Activated naive CD4-positive, alpha-beta T cell treated with anti-CD3 and anti-CD28 coated beads for 36 hours (primary cell): ENCODE measurements at regions not wholly inside any gene's neighbourhood (a gene's known extent, or its start where the extent isn't known, plus 50 kb on each side); places are given as distances from the start of the nearest gene placed in this dataset.

Experiments used
- CTCF ChIA-PET: fragments of 350-600 bp; sonication (Branson Sonifier 250); formaldehyde crosslinking; loops from one replicate; lab custom pipeline; 2021; ENCODE audit warnings: antibody characterized with exemption; lab: Charles Lee
- DNase-seq: peaks from one replicate; pipeline ENCODE4 v3.0.0-alpha.2; 2020
- H3K27ac Mint-ChIP-seq: one replicate; pipeline ENCODE4 v1.8.0; 2021; ENCODE audit warnings: mild to moderate bottlenecking, mixed read lengths
- H3K27me3 Mint-ChIP-seq: one replicate; pipeline ENCODE4 v1.8.0; 2021; ENCODE audit warnings: low read depth, mixed read lengths
- H3K36me3 Mint-ChIP-seq: one replicate; pipeline ENCODE4 v1.8.0; 2021; ENCODE audit warnings: low read depth, mixed read lengths
- H3K4me1 Mint-ChIP-seq: one replicate; pipeline ENCODE4 v1.8.0; 2021; ENCODE audit warnings: low read depth, mixed read lengths
- H3K4me3 Mint-ChIP-seq: one replicate; pipeline ENCODE4 v1.8.0; 2021; ENCODE audit warnings: mild to moderate bottlenecking, moderate library complexity, mixed read lengths
- H3K9me3 Mint-ChIP-seq: one replicate; pipeline ENCODE4 v1.8.0; 2021; ENCODE audit warnings: mixed read lengths
- intact Hi-C: fragments of 100-400 bp; cut with micrococcal nuclease; formaldehyde crosslinking; loops from one replicate; pipeline ENCODE4 v1.15.1; 2023

DNA sequence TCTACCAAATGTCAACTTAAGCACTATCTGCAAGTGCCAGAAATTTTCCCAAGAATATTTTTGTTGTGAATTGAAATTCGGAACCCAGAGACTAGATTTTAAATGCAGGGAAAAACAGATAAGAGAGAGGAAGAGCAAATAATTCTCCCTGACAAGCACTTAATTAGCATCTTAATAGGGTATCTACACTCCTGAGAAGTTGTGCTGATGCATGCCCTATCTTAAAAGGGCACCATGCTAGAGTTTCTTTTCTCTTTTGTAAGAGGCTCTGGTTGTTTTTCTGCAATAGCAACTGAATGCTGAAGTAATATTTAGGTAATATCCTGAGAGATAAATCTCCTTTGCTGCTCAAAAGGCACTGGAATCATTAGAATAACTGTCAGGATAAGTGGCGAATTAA, 139.9 kb upstream of the UGT8 start:
- Mint-ChIP-seq H3K36me3 (no peaks in the 10 kb centered on the region), H3K4me1 (no peaks in the 10 kb centered on the region), H3K4me3 (no peak overlapping the region), H3K9me3 (no peaks in the 10 kb centered on the region), H3K27ac (no peak overlapping the region), H3K27me3 (peaks cover 3% of the 10 kb centered on the region)
- CTCF ChIA-PET = no interaction called here
- DNase-seq = no peak
- intact Hi-C loops = no loop called here

DNA sequence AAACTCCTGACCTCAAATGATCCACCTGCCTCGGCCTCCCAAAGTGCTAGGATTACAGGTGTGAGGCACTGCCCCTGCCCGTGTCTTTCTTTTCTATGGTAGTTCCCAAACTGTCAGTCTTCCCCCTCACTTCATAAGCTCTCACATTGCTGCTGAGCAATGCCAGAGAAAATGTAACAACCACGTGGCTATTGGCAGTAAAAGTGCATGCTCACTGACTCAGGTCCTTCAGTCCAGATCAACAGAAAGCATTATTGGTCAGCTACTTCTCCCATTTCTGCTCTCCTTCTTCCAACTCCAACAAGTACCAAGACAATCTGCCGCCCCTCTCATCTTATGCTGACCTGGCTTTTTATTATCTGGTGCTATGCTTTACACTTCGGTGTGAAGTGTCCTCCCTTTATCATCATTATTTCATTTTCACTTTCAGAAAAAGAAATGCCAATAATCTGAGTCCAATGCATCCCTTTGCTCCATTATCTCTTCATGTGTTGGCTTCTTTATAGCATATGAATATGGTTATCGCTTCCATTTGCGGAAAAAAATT, 133.8 kb upstream of the UGT8 start:
- Mint-ChIP-seq H3K27me3 (peaks cover 3% of the 10 kb centered on the region), H3K4me1 (no peaks in the 10 kb centered on the region), H3K9me3 (no peaks in the 10 kb centered on the region), H3K4me3 (no peak overlapping the region), H3K36me3 (no peaks in the 10 kb centered on the region), H3K27ac (no peak overlapping the region)
- intact Hi-C loops = no loop called here
- no peak for DNase-seq
- CTCF ChIA-PET = no interaction called here

DNA sequence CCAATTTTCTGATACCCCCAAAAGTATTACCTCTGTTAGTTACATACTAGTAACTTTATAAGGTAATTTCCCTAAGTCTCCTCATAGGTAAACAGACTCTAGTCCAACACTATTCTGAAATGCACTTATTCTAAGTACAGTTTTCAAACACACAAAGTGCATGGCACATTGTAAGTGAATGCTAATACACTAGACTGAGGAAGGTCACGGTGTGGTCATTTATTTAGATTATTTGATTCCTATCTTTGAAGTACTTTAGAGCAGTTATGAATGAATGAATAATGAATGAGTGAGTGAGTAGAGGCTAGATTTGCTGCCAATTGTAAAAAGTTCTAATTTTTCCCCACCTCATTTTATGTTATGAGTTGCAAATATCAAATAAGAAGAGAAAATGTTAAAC, 132.8 kb upstream of the UGT8 start:
- no peaks in the 10 kb centered on the region for H3K9me3 Mint-ChIP-seq
- H3K4me3 Mint-ChIP-seq = no peak overlapping the region
- H3K27me3 Mint-ChIP-seq = no peaks in the 10 kb centered on the region
- no peak for DNase-seq
- H3K4me1 Mint-ChIP-seq = no peaks in the 10 kb centered on the region
- H3K36me3 Mint-ChIP-seq = no peaks in the 10 kb centered on the region
- CTCF ChIA-PET = no interaction called here
- no peak overlapping the region for H3K27ac Mint-ChIP-seq
- intact Hi-C loops = no loop called here

DNA sequence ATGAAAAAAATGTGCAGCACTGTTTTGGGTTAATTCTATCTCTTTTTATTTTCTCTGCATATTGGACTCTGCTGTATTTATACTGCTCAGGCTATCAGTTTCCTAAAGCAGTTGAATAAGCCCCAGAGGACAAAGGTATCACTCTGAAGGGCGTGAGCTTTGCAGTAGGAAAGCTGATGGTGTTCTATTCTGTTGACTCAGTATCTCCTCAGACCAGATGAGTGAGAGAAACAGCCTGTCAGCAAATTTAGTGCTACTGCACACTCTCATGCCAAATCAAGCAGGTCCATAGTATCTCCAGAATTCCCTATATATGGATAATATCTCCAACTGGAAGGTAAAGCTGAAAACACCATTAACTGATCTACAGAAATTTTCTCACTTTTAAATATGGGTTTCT, 132.3 kb upstream of the UGT8 start:
- intact Hi-C loops = no loop called here
- Mint-ChIP-seq H3K27ac (no peak overlapping the region), H3K9me3 (no peaks in the 10 kb centered on the region), H3K27me3 (no peaks in the 10 kb centered on the region), H3K4me1 (no peaks in the 10 kb centered on the region), H3K36me3 (no peaks in the 10 kb centered on the region), H3K4me3 (no peak overlapping the region)
- no peak for DNase-seq
- CTCF ChIA-PET = no interaction called here

DNA sequence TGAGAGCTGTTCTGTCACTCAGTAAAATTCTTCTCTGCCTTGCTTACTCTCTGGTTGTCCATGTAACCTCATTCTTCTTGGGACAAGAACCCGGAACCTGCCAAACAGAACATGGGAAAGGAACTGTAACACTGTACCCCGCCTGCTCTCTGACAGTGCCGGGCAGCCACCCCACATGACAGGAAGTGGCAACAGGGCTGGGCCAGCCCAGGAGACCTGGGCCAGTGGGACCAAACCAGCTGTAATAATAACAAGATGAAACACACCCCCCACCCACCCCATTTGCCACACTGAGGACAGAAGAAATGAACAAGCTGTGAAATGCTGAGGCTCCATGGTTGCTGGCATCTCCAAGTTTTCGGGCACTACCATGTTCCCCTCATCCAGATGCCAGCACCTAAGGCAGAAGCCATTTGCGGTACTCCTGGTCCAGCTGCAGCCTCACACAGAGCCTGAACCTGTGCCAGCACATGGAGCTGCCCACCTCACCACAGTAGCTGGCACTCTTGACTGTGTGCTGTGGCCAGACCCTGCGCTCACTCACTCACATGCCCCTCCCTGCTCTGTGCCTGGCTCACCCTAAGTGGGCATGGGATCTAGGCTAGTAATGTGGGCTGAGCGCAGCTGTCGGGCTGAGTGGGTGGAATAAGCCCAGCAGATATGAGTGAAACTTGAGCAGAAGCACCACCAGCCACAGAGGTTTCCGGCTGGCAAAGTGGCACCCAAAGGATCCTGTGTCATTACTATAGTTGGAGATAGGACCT, 126.2 kb upstream of the UGT8 start:
- peaks cover 2% of the 10 kb centered on the region for H3K27me3 Mint-ChIP-seq
- H3K27ac Mint-ChIP-seq = no peak overlapping the region
- no peak for DNase-seq
- intact Hi-C loops = no loop called here
- H3K9me3 Mint-ChIP-seq = peaks cover 1% of the 10 kb centered on the region
- H3K4me3 Mint-ChIP-seq = no peak overlapping the region
- H3K36me3 Mint-ChIP-seq = no peaks in the 10 kb centered on the region
- H3K4me1 Mint-ChIP-seq = no peaks in the 10 kb centered on the region
- CTCF ChIA-PET = no interaction called here

DNA sequence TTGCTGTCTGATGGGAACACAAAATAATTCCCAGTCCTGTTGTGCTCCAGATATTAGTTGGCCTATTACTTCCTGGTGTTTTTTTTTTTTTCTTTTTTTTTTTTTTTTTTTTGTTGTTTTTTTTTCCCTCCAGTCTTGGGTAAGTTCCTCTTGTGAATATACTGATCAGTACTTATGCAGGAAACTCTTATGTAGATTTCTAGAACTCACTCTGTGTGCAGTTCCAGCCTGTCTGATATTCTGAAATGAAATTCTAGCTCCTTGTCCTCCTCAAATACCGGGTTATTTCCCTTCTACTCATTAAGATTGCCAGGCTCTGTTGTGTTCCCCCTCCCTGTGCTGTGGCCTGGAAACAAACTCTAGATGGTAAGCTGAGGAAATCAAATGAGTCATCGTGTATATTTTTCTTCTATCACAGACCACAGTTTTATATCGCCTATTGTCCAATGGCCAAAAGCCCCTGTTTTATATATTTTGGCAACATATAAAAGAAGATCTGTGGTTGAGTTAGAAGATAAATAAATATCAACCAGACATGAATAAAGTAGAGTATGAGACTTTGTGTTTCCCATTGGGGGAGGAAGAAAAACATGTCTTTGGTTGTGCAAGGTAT, 124.3 kb upstream of the UGT8 start:
- Mint-ChIP-seq H3K9me3 (peaks cover 1% of the 10 kb centered on the region), H3K4me1 (no peaks in the 10 kb centered on the region), H3K27ac (no peak overlapping the region), H3K27me3 (peaks cover 2% of the 10 kb centered on the region), H3K4me3 (no peak overlapping the region), H3K36me3 (no peaks in the 10 kb centered on the region)
- CTCF ChIA-PET = no interaction called here
- intact Hi-C loops = no loop called here
- no peak for DNase-seq

DNA sequence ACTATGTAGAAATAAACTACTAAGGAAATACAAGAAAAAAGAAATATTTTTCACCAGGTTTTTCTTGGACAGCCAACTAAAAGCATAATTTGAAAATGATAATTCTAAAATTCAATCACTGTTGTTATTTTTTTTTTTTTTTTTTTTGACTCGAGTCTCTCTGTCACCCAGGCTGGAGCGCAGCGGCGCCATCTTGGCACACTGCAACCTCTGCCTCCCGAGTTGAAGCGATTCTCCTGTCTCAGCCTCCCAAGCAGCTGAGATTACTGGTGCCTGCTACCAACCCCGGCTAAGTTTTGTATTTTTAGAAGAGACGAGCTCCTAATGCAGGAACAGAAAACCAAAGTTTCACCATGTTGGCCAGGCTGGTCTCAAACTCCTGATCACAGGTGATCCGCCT, 122.3 kb upstream of the UGT8 start:
- no peak overlapping the region for H3K4me3 Mint-ChIP-seq
- no peak overlapping the region for H3K27ac Mint-ChIP-seq
- CTCF ChIA-PET = no interaction called here
- intact Hi-C loops = no loop called here
- DNase-seq = no peak
- H3K4me1 Mint-ChIP-seq = no peaks in the 10 kb centered on the region
- H3K36me3 Mint-ChIP-seq = no peaks in the 10 kb centered on the region
- peaks cover 1% of the 10 kb centered on the region for H3K9me3 Mint-ChIP-seq
- H3K27me3 Mint-ChIP-seq = peaks cover 7% of the 10 kb centered on the region

DNA sequence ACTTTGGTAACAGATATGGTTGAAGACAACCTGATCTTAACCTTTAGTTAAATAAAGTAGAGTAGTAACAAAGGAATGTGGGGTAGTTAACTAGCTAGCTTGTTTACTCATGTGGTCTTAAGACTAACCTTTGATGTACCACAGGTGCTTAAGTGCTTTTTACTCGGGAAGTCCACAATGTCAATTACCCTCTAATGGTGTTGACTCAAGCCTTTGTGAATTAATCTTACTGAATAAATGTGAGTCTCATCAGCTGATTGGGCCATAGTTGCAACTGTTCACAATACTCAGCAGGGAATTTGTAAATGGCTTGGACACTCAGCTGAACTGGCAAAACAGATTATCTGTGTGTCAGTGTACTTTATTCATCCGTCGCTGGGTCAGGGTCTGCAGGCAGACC, 119.0 kb upstream of the UGT8 start:
- intact Hi-C loops = no loop called here
- no peaks in the 10 kb centered on the region for H3K9me3 Mint-ChIP-seq
- H3K27me3 Mint-ChIP-seq = peaks cover 7% of the 10 kb centered on the region
- H3K27ac Mint-ChIP-seq = no peak overlapping the region
- H3K4me1 Mint-ChIP-seq = no peaks in the 10 kb centered on the region
- CTCF ChIA-PET = no interaction called here
- no peak for DNase-seq
- no peak overlapping the region for H3K4me3 Mint-ChIP-seq
- no peaks in the 10 kb centered on the region for H3K36me3 Mint-ChIP-seq

DNA sequence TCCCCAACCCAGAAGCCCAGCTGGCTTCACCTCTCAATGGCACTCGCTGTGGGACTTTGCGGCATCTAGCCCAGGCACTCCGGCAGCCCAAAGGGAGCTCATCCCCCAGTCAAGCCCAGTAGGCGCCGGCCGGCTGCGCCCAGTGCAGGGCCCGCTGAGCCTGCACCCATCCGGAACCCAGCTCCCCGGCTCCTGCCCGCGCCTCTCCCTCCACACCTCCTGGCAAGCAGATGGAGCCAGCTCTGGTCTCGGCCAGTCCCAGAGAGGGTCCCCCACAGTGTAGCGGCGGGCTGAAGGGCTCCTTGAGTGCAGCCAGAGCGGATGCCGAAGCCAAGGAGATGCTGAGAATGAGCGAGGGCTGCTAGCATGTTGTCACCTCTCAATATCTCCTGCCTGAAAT, 116.8 kb upstream of the UGT8 start:
- Mint-ChIP-seq H3K4me3 (no peak overlapping the region), H3K4me1 (no peaks in the 10 kb centered on the region), H3K9me3 (no peaks in the 10 kb centered on the region), H3K27ac (no peak overlapping the region), H3K27me3 (peaks cover 5% of the 10 kb centered on the region), H3K36me3 (no peaks in the 10 kb centered on the region)
- intact Hi-C loops = no loop called here
- CTCF ChIA-PET = no interaction called here
- DNase-seq = no peak

DNA sequence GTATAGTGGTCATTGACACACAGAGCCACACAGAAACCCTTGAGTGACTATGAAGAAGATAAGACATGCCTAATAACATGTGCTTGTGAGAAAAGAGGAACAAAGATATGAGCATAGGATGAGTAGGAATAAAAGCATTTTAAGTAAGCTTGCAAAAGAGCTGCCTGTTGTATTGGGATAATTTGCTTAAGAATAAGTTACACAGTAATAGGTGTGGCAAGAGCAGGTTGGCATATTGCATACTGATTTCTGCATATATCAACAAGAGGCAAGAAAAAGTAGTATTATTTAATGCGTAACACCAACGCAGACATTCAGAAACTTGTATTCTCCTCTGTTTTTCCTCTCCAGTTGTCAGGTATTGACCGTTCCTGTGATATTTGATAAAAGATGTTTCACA, 111.5 kb upstream of the UGT8 start:
- no peak for DNase-seq
- Mint-ChIP-seq H3K27ac (no peak overlapping the region), H3K4me1 (no peaks in the 10 kb centered on the region), H3K27me3 (no peaks in the 10 kb centered on the region), H3K9me3 (no peaks in the 10 kb centered on the region), H3K36me3 (no peaks in the 10 kb centered on the region), H3K4me3 (no peak overlapping the region)
- CTCF ChIA-PET = no interaction called here
- intact Hi-C loops = no loop called here

DNA sequence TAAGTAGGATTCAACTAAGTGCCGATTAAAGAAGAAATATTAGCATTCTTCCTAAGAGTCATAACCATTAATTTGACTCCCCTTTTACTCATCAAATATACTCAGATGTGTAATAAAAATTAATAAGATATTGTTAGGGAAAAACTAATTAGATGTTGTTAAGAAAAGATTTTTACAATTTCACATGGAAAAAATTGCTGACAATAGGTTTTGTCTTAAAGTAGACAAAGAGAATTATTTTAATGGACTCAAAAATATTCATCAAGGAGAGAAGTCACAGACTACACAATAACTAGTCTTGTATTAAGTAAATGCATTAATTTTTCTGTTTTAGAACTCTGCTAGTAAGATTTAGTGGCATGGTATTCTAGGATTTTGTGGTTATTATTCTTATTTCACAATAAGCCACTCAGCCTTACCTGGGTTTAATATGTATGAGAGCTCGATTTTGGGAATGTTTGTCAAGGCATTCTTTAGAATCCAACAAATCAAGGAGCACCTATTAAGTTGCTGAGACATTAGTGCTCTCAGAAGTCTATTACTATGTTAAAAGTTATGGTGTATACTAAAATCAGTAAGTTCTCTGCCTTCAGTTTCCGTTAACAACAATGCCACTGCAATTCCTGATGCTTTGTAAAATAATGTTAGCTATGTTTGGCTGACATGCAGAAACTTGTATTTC, 110.2 kb upstream of the UGT8 start:
- no peaks in the 10 kb centered on the region for H3K4me1 Mint-ChIP-seq
- H3K36me3 Mint-ChIP-seq = no peaks in the 10 kb centered on the region
- no peak overlapping the region for H3K27ac Mint-ChIP-seq
- no peaks in the 10 kb centered on the region for H3K27me3 Mint-ChIP-seq
- DNase-seq = no peak
- no peaks in the 10 kb centered on the region for H3K9me3 Mint-ChIP-seq
- no peak overlapping the region for H3K4me3 Mint-ChIP-seq
- intact Hi-C loops = no loop called here
- CTCF ChIA-PET = no interaction called here

DNA sequence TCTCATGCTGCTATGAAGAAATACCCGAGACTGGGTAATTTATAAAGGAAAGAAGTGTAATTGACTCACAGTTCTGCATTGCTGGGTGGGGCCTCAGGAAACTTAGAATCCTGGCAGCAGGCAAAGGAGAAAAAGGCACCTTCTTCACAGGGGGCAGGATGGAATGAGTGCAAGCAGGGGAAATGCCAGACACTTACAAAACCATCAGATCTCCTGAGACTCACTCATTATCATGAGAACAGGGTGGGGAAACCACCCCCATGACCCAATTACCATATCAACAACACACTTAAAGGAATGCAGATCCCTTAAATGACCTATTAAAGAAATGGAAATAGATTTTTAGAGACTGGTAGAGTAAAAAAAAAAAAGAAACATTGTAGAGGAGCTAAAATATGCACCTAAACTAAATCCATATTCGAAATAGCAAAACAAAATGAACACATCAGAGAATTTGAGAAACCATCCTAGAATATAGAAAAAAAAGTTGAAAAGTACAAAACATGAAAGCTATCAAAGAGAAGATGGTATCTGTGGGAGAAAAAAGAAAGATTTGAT, 104.3 kb upstream of the UGT8 start:
- Mint-ChIP-seq H3K36me3 (no peaks in the 10 kb centered on the region), H3K4me1 (no peaks in the 10 kb centered on the region), H3K27me3 (no peaks in the 10 kb centered on the region), H3K27ac (no peak overlapping the region), H3K9me3 (no peaks in the 10 kb centered on the region), H3K4me3 (no peak overlapping the region)
- DNase-seq = no peak
- intact Hi-C loops = no loop called here
- CTCF ChIA-PET = no interaction called here
